H1 (cell line): ENCODE measurements at regions not wholly inside any gene's neighbourhood (a gene's known extent, or its start where the extent isn't known, plus 50 kb on each side); places are given as distances from the start of the nearest gene placed in this dataset.

ENCODE experiments used
- CTBP2 ChIP-seq: IDR thresholded peaks from 2 replicates; pipeline ENCODE4 v1.7.0; 2011; ENCODE audit warnings: borderline replicate concordance, mild to moderate bottlenecking, moderate library complexity, mixed read lengths, low read length; ENCODE audit not compliant: insufficient read depth, insufficient read length
- E2F6 ChIP-seq: IDR thresholded peaks from 2 replicates; pipeline ENCODE4 v1.6.1; 2012; ENCODE audit warnings: inconsistent platforms
- HDAC6 ChIP-seq: IDR thresholded peaks from one replicate; pipeline ENCODE4 v1.7.1; 2012; ENCODE audit warnings: low read depth, mild to moderate bottlenecking, inconsistent platforms, low read length, moderate library complexity
- JUND ChIP-seq: IDR thresholded peaks from 2 replicates; pipeline ENCODE4 v1.6.1; 2011; ENCODE audit warnings: mild to moderate bottlenecking, improper control_type of control experiment, low read length
- MAFK ChIP-seq: IDR thresholded peaks from 2 replicates; pipeline ENCODE4 v1.6.1; 2012; ENCODE audit warnings: low read depth, mild to moderate bottlenecking, improper control_type of control experiment, low read length
- PHF8 ChIP-seq: fragments of 200-600 bp; sonication (generic); conservative IDR thresholded peaks from 2 replicates; pipeline ENCODE4 v1.7.1; 2012; ENCODE audit warnings: low read depth, mild to moderate bottlenecking, inconsistent platforms, low read length, moderate library complexity
- RAD21 ChIP-seq, 2 experiments: IDR thresholded peaks in 1 of 2; conservative IDR thresholded peaks in 1 of 2; 2 replicates each; pipeline ENCODE4 v1.6.1; 2011; ENCODE audit warnings: low read depth in 2 of 2, low read length in 2 of 2, improper control_type of control experiment in 1 of 2, inconsistent platforms in 1 of 2, mild to moderate bottlenecking in 1 of 2, moderate library complexity in 1 of 2
- RFX5 ChIP-seq: IDR thresholded peaks from 2 replicates; pipeline ENCODE4 v1.6.1; 2011; ENCODE audit warnings: low read depth, low read length, improper control_type of control experiment, borderline replicate concordance
- SP1 ChIP-seq: IDR thresholded peaks from 2 replicates; pipeline ENCODE4 v1.6.1; 2011; ENCODE audit warnings: low read depth, low read length
- TEAD4 ChIP-seq: IDR thresholded peaks from 2 replicates; pipeline ENCODE4 v1.6.1; 2012; ENCODE audit warnings: low read depth, low read length, inconsistent platforms, mixed read lengths
- ZNF274 ChIP-seq: IDR thresholded peaks from 2 replicates; pipeline ENCODE4 v1.7.0; 2012; ENCODE audit warnings: low read length, borderline replicate concordance; ENCODE audit errors: extremely low read depth
- TF ChIP-seq, protein P1 (sequence below): fragments of 300-600 bp; sonication (generic); IDR thresholded peaks from 2 replicates; pipeline ENCODE4 v1.7.1; 2012; ENCODE audit warnings: low read length, moderate library complexity, mild to moderate bottlenecking, inconsistent platforms; ENCODE audit not compliant: insufficient replicate concordance

DNA sequence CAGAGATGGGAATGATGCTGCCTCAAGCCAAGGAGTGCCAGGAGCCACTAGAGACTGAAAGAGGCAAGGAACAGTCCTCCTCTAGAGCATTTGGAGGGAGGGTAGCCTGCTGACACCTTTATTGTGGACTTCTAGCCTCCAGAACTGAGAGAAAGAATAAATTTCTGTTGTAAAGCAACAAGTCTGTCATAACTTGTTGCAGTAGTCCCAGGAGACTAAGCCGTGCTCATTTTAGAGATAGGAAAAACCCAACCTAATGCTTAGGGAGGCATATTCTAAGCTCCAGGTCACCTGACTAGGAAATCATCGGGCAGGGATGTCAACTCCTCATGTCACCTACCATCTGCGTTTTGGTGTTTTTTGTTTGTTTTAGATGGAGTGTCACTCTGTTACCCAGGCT, 345.4 kb upstream of the EEF2KMT start (continued):
- TF ChIP-seq, protein P1, sequence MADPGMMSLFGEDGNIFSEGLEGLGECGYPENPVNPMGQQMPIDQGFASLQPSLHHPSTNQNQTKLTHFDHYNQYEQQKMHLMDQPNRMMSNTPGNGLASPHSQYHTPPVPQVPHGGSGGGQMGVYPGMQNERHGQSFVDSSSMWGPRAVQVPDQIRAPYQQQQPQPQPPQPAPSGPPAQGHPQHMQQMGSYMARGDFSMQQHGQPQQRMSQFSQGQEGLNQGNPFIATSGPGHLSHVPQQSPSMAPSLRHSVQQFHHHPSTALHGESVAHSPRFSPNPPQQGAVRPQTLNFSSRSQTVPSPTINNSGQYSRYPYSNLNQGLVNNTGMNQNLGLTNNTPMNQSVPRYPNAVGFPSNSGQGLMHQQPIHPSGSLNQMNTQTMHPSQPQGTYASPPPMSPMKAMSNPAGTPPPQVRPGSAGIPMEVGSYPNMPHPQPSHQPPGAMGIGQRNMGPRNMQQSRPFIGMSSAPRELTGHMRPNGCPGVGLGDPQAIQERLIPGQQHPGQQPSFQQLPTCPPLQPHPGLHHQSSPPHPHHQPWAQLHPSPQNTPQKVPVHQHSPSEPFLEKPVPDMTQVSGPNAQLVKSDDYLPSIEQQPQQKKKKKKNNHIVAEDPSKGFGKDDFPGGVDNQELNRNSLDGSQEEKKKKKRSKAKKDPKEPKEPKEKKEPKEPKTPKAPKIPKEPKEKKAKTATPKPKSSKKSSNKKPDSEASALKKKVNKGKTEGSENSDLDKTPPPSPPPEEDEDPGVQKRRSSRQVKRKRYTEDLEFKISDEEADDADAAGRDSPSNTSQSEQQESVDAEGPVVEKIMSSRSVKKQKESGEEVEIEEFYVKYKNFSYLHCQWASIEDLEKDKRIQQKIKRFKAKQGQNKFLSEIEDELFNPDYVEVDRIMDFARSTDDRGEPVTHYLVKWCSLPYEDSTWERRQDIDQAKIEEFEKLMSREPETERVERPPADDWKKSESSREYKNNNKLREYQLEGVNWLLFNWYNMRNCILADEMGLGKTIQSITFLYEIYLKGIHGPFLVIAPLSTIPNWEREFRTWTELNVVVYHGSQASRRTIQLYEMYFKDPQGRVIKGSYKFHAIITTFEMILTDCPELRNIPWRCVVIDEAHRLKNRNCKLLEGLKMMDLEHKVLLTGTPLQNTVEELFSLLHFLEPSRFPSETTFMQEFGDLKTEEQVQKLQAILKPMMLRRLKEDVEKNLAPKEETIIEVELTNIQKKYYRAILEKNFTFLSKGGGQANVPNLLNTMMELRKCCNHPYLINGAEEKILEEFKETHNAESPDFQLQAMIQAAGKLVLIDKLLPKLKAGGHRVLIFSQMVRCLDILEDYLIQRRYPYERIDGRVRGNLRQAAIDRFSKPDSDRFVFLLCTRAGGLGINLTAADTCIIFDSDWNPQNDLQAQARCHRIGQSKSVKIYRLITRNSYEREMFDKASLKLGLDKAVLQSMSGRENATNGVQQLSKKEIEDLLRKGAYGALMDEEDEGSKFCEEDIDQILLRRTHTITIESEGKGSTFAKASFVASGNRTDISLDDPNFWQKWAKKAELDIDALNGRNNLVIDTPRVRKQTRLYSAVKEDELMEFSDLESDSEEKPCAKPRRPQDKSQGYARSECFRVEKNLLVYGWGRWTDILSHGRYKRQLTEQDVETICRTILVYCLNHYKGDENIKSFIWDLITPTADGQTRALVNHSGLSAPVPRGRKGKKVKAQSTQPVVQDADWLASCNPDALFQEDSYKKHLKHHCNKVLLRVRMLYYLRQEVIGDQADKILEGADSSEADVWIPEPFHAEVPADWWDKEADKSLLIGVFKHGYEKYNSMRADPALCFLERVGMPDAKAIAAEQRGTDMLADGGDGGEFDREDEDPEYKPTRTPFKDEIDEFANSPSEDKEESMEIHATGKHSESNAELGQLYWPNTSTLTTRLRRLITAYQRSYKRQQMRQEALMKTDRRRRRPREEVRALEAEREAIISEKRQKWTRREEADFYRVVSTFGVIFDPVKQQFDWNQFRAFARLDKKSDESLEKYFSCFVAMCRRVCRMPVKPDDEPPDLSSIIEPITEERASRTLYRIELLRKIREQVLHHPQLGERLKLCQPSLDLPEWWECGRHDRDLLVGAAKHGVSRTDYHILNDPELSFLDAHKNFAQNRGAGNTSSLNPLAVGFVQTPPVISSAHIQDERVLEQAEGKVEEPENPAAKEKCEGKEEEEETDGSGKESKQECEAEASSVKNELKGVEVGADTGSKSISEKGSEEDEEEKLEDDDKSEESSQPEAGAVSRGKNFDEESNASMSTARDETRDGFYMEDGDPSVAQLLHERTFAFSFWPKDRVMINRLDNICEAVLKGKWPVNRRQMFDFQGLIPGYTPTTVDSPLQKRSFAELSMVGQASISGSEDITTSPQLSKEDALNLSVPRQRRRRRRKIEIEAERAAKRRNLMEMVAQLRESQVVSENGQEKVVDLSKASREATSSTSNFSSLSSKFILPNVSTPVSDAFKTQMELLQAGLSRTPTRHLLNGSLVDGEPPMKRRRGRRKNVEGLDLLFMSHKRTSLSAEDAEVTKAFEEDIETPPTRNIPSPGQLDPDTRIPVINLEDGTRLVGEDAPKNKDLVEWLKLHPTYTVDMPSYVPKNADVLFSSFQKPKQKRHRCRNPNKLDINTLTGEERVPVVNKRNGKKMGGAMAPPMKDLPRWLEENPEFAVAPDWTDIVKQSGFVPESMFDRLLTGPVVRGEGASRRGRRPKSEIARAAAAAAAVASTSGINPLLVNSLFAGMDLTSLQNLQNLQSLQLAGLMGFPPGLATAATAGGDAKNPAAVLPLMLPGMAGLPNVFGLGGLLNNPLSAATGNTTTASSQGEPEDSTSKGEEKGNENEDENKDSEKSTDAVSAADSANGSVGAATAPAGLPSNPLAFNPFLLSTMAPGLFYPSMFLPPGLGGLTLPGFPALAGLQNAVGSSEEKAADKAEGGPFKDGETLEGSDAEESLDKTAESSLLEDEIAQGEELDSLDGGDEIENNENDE, result no peak
- TF ChIP-seq TEAD4 (no peak), ZNF274 (no peak), RFX5 (no peak), HDAC6 (no peak), E2F6 (no peak), JUND (no peak), MAFK (no peak), CTBP2 (no peak), RAD21 (IDR thresholded peaks at IDR 0.05 in 1 of 2, conservative IDR thresholded peaks at IDR 0.05 in 1 of 2; ENCODE audit: low read depth in 2 of 2, low read length in 2 of 2) (no peak), PHF8 (no peak), SP1 (no peak)
